SU-DHL-6 (cell line): ENCODE measurements at regions not wholly inside any gene's neighbourhood (a gene's known extent, or its start where the extent isn't known, plus 50 kb on each side); places are given as distances from the start of the nearest gene placed in this dataset.

Experiments used
- EZH2phosphoT487 ChIP-seq: fragments of 200-600 bp; sonication (generic), shearing (Covaris generic); conservative IDR thresholded peaks from 2 replicates; pipeline ENCODE4 v1.6.1; 2018; ENCODE audit warnings: mild to moderate bottlenecking, antibody characterized with exemption, low read length, moderate library complexity, mixed read lengths
- TF ChIP-seq, protein P1 (sequence below): fragments of 200-600 bp; sonication (generic); IDR thresholded peaks from one replicate; pipeline ENCODE4 v1.5.1; 2017; ENCODE audit warnings: antibody characterized with exemption, mild to moderate bottlenecking, low read length, moderate library complexity; ENCODE audit not compliant: insufficient read depth, poor library complexity, severe bottlenecking

GRCh38 chr4:45527160-45527559, 596.7 kb downstream of the GABRG1 start:
- TF ChIP-seq, protein P1, sequence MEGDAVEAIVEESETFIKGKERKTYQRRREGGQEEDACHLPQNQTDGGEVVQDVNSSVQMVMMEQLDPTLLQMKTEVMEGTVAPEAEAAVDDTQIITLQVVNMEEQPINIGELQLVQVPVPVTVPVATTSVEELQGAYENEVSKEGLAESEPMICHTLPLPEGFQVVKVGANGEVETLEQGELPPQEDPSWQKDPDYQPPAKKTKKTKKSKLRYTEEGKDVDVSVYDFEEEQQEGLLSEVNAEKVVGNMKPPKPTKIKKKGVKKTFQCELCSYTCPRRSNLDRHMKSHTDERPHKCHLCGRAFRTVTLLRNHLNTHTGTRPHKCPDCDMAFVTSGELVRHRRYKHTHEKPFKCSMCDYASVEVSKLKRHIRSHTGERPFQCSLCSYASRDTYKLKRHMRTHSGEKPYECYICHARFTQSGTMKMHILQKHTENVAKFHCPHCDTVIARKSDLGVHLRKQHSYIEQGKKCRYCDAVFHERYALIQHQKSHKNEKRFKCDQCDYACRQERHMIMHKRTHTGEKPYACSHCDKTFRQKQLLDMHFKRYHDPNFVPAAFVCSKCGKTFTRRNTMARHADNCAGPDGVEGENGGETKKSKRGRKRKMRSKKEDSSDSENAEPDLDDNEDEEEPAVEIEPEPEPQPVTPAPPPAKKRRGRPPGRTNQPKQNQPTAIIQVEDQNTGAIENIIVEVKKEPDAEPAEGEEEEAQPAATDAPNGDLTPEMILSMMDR = no peak
- TF ChIP-seq EZH2phosphoT487 = no peak
